Lower lobe of right lung (tissue), 2 donors: ENCODE measurements at regions not wholly inside any gene's neighbourhood (a gene's known extent, or its start where the extent isn't known, plus 50 kb on each side); places are given as distances from the start of the nearest gene placed in this dataset.

Source experiments
- ATAC-seq, 2 donors: fragments of 200-7000 bp; cut with Tn5 transposase; one replicate each; pipeline ENCODE4 v1.9.1; 2020 to 2022; ENCODE audit warnings: mild to moderate bottlenecking in 2 of 2, moderate library complexity in 2 of 2
- DNase-seq: peaks from one replicate; pipeline ENCODE4 v3.0.0-alpha.2; 2020
- H3K27ac ChIP-seq: fragments of 200-600 bp; one replicate; pipeline ENCODE4 v1.8.0; 2022
- H3K27me3 ChIP-seq: fragments of 200-600 bp; one replicate; pipeline ENCODE4 v1.8.0; 2022; ENCODE audit warnings: low read depth
- H3K36me3 ChIP-seq: fragments of 200-600 bp; one replicate; pipeline ENCODE4 v1.8.0; 2022; ENCODE audit warnings: mild to moderate bottlenecking
- H3K4me1 ChIP-seq: fragments of 200-600 bp; one replicate; pipeline ENCODE4 v1.8.0; 2022
- H3K4me3 ChIP-seq: fragments of 200-600 bp; one replicate; pipeline ENCODE4 v1.8.0; 2022; ENCODE audit warnings: mild to moderate bottlenecking
- H3K9me3 ChIP-seq: fragments of 200-600 bp; one replicate; pipeline ENCODE4 v1.8.0; 2022
- CTCF ChIP-seq: fragments of 200-600 bp; IDR thresholded peaks from one replicate; pipeline ENCODE4 v1.8.0; 2022; ENCODE audit warnings: antibody characterized with exemption, mild to moderate bottlenecking
- intact Hi-C: fragments of 100-400 bp; cut with DNase I; formaldehyde crosslinking; loops from one replicate; pipeline ENCODE4 v1.11.0; 2022
- donor health status: DM: no; HTN: yes; CAD: no; lungs with severe emphysema.

GRCh38 chr16:59707436-59708226 is 973.5 kb upstream of the GOT2 start:
- no peak for TF ChIP-seq CTCF
- H3K9me3 ChIP-seq: no peaks in the 10 kb centered on the region
- H3K27me3 ChIP-seq: no peaks in the 10 kb centered on the region
- H3K27ac ChIP-seq: no peak overlapping the region
- no peak for ATAC-seq
- H3K36me3 ChIP-seq: no peaks in the 10 kb centered on the region
- H3K4me1 ChIP-seq: no peaks in the 10 kb centered on the region
- no peak overlapping the region for H3K4me3 ChIP-seq
- intact Hi-C loops: no loop called here
- no peak for DNase-seq

GRCh38 chr16:59701963-59702930 is 968.1 kb upstream of the GOT2 start:
- intact Hi-C loops: no loop called here
- no peak for TF ChIP-seq CTCF
- Histone ChIP-seq H3K4me1 (no peaks in the 10 kb centered on the region), H3K4me3 (no peak overlapping the region), H3K36me3 (no peaks in the 10 kb centered on the region), H3K27ac (no peak overlapping the region), H3K9me3 (no peaks in the 10 kb centered on the region), H3K27me3 (no peaks in the 10 kb centered on the region)
- ATAC-seq: no peak
- no peak for DNase-seq

DNA sequence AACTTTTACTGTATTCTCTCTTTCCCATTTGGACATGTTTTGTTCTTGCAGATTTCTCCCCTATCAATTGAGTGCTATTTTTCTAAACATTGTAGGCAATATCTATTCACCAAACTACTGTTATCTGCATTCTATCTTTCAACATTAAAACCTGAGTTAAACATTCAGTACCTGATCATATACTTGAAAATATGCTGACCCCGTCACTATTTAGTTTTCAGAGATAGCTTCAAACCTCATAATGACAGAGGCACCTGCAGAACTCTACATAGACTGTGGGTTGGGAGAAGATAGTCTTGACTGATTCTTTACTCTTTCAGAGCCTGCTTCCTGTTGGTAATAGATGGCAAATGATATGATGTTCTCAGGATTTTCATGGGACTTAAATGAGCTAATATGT is 965.7 kb upstream of the GOT2 start:
- Histone ChIP-seq H3K36me3 (no peaks in the 10 kb centered on the region), H3K27ac (no peak overlapping the region), H3K4me3 (no peak overlapping the region), H3K27me3 (no peaks in the 10 kb centered on the region), H3K4me1 (no peaks in the 10 kb centered on the region), H3K9me3 (no peaks in the 10 kb centered on the region)
- intact Hi-C loops: no loop called here
- ATAC-seq (no peak), DNase-seq (no peak)
- TF ChIP-seq CTCF: no peak

GRCh38 chr16:59698346-59699020 is 964.4 kb upstream of the GOT2 start:
- H3K27ac ChIP-seq: no peak overlapping the region
- no peak for ATAC-seq
- no peak overlapping the region for H3K4me3 ChIP-seq
- H3K9me3 ChIP-seq: no peaks in the 10 kb centered on the region
- no peaks in the 10 kb centered on the region for H3K27me3 ChIP-seq
- intact Hi-C loops: no loop called here
- no peak for DNase-seq
- H3K36me3 ChIP-seq: no peaks in the 10 kb centered on the region
- no peaks in the 10 kb centered on the region for H3K4me1 ChIP-seq
- TF ChIP-seq CTCF: no peak

- H3K27ac ChIP-seq: no peak overlapping the region
- H3K4me3 ChIP-seq: no peak overlapping the region
- DNase-seq: no peak
- ATAC-seq: no peak
- no peaks in the 10 kb centered on the region for H3K9me3 ChIP-seq
- H3K4me1 ChIP-seq: no peaks in the 10 kb centered on the region
- no peaks in the 10 kb centered on the region for H3K36me3 ChIP-seq
- TF ChIP-seq CTCF: no peak
- no peaks in the 10 kb centered on the region for H3K27me3 ChIP-seq
- intact Hi-C loops: no loop called here
Observed at GRCh38 chr16:59697761-59698160, 963.6 kb upstream of the GOT2 start.
